ENCODE measurements at regions not wholly inside any gene's neighbourhood (a gene's known extent, or its start where the extent isn't known, plus 50 kb on each side); places are given as distances from the start of the nearest gene placed in this dataset.

GRCh38 chr22:47589271-47590250 lies 827.1 kb downstream of the TBC1D22A start:
- no peak overlapping the region for H3K4me3 ChIP-seq (ENCODE audit: low read depth, low read length)
- no peak for DNase-seq (ENCODE audit: low read depth)
- TF ChIP-seq CTCF (IDR thresholded peaks at IDR 0.05; ENCODE audit: control insufficient read depth, extremely low read depth, insufficient read depth): no peak

- no peak overlapping the region for H3K4me3 ChIP-seq (ENCODE audit: low read depth, low read length)
- no peak for TF ChIP-seq CTCF (IDR thresholded peaks at IDR 0.05; ENCODE audit: control insufficient read depth, extremely low read depth, insufficient read depth)
- DNase-seq (ENCODE audit: low read depth): no peak
Measured at GRCh38 chr22:47588578-47588960, 826.1 kb downstream of the TBC1D22A start.

GRCh38 chr22:47587861-47588577 lies 825.6 kb downstream of the TBC1D22A start:
- DNase-seq (ENCODE audit: low read depth): no peak
- H3K4me3 ChIP-seq (ENCODE audit: low read depth, low read length): no peak overlapping the region
- TF ChIP-seq CTCF (IDR thresholded peaks at IDR 0.05; ENCODE audit: control insufficient read depth, extremely low read depth, insufficient read depth): no peak

GRCh38 chr22:47587361-47587760 lies 824.9 kb downstream of the TBC1D22A start:
- H3K4me3 ChIP-seq (ENCODE audit: low read depth, low read length): no peak overlapping the region
- TF ChIP-seq CTCF (IDR thresholded peaks at IDR 0.05; ENCODE audit: control insufficient read depth, extremely low read depth, insufficient read depth): no peak
- no peak for DNase-seq (ENCODE audit: low read depth)

- DNase-seq (ENCODE audit: low read depth): no peak
- H3K4me3 ChIP-seq (ENCODE audit: low read depth, low read length): no peak overlapping the region
- TF ChIP-seq CTCF (IDR thresholded peaks at IDR 0.05; ENCODE audit: control insufficient read depth, extremely low read depth, insufficient read depth): no peak
Measured at GRCh38 chr22:47586946-47587345, 824.5 kb downstream of the TBC1D22A start.

GRCh38 chr22:47586038-47586437 lies 823.6 kb downstream of the TBC1D22A start:
- peak; percentile 62 for TF ChIP-seq CTCF (IDR thresholded peaks at IDR 0.05; ENCODE audit: control insufficient read depth, extremely low read depth, insufficient read depth)
- peak; percentile 22 for DNase-seq (ENCODE audit: low read depth)
- no peak overlapping the region for H3K4me3 ChIP-seq (ENCODE audit: low read depth, low read length)
